GM12873 (cell line): ENCODE measurements at regions not wholly inside any gene's neighbourhood (a gene's known extent, or its start where the extent isn't known, plus 50 kb on each side); places are given as distances from the start of the nearest gene placed in this dataset.

Experiments
- TF ChIP-seq, protein P1 (sequence below): IDR thresholded peaks from 2 replicates; pipeline ENCODE4 v1.5.1; 2012; ENCODE audit warnings: low read depth, mild to moderate bottlenecking, moderate library complexity, low read length, control low read depth; ENCODE audit not compliant: insufficient read depth; ENCODE audit errors: missing control alignments

- TF ChIP-seq, protein P1, sequence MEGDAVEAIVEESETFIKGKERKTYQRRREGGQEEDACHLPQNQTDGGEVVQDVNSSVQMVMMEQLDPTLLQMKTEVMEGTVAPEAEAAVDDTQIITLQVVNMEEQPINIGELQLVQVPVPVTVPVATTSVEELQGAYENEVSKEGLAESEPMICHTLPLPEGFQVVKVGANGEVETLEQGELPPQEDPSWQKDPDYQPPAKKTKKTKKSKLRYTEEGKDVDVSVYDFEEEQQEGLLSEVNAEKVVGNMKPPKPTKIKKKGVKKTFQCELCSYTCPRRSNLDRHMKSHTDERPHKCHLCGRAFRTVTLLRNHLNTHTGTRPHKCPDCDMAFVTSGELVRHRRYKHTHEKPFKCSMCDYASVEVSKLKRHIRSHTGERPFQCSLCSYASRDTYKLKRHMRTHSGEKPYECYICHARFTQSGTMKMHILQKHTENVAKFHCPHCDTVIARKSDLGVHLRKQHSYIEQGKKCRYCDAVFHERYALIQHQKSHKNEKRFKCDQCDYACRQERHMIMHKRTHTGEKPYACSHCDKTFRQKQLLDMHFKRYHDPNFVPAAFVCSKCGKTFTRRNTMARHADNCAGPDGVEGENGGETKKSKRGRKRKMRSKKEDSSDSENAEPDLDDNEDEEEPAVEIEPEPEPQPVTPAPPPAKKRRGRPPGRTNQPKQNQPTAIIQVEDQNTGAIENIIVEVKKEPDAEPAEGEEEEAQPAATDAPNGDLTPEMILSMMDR, result no peak
These were observed 347.7 kb upstream of the SPRY2 start for GRCh38 chr13:80688593-80688992.

DNA sequence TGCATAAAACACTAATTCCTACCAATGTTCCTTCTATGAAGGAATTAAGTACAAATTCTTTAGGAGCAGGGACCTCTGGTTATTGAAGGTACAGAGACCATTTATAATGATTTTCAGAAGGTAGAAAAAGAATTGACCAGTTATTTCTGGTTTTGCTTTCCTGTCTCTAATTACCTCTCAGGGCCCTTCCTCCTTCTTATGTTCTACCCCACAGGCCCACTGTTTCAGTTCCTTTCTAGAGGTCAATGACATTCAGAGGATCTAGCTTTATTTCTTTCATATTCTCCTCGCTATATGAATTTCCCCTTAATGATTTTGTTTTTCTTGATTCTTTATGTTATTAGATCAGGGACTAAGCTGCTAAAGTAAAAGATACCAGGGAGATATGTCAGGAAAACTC, 345.0 kb upstream of the SPRY2 start:
- TF ChIP-seq, protein P1, result no peak

DNA sequence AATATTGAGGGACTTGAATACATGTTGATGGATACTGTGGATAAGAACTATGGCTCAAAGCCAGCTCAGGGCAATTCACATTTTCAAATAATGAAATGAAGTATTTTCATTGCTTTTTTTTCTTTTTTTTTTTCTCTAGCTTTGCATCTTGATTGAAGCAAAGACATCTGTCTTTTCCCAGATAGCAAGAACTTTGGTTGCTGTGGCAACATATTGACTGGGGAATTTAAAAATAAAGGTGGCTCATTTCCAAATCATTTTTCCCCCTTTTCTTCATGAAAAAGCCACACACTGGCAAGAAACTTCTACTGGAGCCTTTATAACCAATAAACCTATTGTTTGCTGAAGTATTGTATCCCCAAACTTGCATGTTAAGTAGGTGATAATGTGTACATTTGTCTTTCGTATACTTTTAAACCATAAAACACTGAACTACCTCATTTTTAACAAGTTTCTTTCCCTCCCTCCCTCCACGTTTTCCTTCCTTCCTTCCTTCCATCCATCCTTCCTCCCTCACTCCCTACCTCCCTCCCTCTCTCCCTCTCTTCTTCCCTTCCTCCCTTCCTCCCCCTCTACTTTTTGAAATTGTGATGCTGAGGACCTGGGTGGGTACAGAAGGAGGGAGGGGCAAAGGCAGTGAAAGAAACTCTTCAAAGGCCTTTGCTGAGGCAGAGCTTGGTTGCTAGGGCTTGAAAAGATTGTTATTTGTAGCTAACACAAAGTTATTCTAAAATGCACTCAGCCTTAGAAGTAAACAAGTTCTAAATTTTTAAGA, 343.5 kb upstream of the SPRY2 start:
- TF ChIP-seq, protein P1, result no peak

DNA sequence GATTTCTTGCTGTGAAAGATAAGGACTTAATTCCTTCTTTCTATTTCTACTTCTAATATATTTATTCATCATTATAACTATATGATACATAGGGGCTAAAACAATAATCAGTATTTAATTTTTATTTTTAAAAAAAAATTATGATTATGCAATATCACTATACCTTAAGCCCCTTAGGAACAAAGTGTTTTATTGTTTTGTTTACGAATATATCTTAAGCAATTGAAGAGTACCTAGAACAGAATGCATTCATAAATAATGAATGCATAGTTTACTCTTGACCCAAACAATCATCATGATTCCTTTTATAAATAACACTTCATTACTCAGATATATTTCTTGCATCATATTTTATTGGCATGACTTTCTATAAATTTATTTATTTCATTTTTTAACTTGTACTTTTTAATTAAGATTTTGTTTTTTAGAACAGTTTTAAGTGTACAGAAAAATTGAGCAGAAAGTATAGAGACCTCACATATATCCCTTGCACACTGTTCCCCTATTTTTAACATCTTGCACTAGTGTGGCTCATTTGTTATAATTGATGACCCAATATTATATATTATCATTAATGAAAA, 339.9 kb upstream of the SPRY2 start:
- TF ChIP-seq, protein P1, result no peak

- TF ChIP-seq, protein P1, result no peak
These were observed 338.5 kb upstream of the SPRY2 start for GRCh38 chr13:80679423-80679822.

DNA sequence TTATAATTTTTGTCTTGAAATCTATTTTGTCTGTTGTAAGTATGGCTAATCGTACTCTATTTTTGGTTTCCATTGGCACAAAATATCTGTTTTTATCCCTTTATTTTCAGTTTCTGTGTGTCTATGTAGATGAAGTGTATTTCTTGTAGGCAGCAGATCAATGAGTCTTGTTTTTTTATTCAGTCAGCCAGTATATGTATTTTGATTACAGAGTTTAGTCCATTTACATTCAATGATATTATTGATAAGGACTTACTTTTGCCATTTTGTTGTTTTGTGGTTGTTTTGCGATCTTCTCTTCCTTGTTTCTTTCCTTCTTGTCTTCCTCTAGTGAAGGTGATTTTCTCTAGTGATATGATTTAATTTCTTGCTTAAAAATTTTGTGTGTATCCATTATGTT, 336.3 kb upstream of the SPRY2 start:
- TF ChIP-seq, protein P1, result no peak

DNA sequence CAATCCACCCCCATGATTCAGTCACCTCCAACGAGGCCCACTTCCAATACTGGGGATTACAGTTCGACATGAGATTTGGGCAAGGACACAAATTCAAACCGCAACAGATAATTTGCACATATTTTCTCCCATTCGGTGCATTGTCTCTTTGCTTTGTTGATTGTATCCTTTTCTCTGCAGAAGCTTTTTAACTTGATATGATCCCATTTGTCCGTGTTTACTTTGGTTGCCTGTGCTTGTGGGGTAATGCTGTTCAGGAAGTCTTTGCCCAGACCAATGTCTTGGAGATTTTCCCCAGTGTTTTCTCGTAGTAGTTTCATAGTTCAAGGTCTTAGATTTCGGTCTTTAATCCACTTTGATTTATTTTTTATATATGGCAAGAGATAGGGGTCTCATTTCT, 330.8 kb upstream of the SPRY2 start:
- TF ChIP-seq, protein P1, result no peak
